Fibroblast of lung (primary cell): ENCODE measurements at regions not wholly inside any gene's neighbourhood (a gene's known extent, or its start where the extent isn't known, plus 50 kb on each side); places are given as distances from the start of the nearest gene placed in this dataset.

ENCODE experiments used
- DNase-seq, 2 donors: peaks; one replicate each; pipeline versions ENCODE4 v3.0.0 to v3.0.0-alpha.2; 2010; ENCODE audit warnings: low read depth in 2 of 2
- H2AFZ ChIP-seq: 2 replicates; pipeline ENCODE4 v1.5.1; 2012; ENCODE audit warnings: low read length, control low read depth, inconsistent platforms
- H3K27ac ChIP-seq: 2 replicates; pipeline ENCODE4 v1.5.1; 2011; ENCODE audit warnings: low read length, control low read depth; ENCODE audit not compliant: insufficient read depth
- H3K27me3 ChIP-seq: 2 replicates; pipeline ENCODE4 v1.5.1; 2011; ENCODE audit warnings: mild to moderate bottlenecking, low read length; ENCODE audit not compliant: control insufficient read depth, insufficient read depth
- H3K36me3 ChIP-seq: 2 replicates; pipeline ENCODE4 v1.5.1; 2011; ENCODE audit warnings: low read length; ENCODE audit not compliant: control insufficient read depth, insufficient read depth
- H3K4me1 ChIP-seq: 2 replicates; pipeline ENCODE4 v1.5.1; 2011; ENCODE audit warnings: low read length; ENCODE audit not compliant: control insufficient read depth, insufficient read depth; ENCODE audit errors: extremely low read depth
- H3K4me2 ChIP-seq: 2 replicates; pipeline ENCODE4 v1.5.1; 2011; ENCODE audit warnings: low read length, control low read depth; ENCODE audit not compliant: insufficient read depth; ENCODE audit errors: extremely low read depth
- H3K4me3 ChIP-seq, 4 experiments: fragments of 200-600 bp in 1 of 4; sonication (generic) in 1 of 4; replicated peaks in 1 of 4; 2 replicates each; pipeline ENCODE4 v1.5.1; 2011 to 2016; ENCODE audit warnings: low read length in 4 of 4, low read depth in 3 of 4, mild to moderate bottlenecking in 3 of 4, control low read depth in 2 of 4, inconsistent platforms in 1 of 4, mixed read lengths in 1 of 4; ENCODE audit not compliant: insufficient read depth in 1 of 4; ENCODE audit errors: control extremely low read depth in 1 of 4
- H3K79me2 ChIP-seq: 2 replicates; pipeline ENCODE4 v1.5.1; 2012; ENCODE audit warnings: mild to moderate bottlenecking, low read length, inconsistent platforms; ENCODE audit not compliant: control insufficient read depth, insufficient read depth
- H3K9ac ChIP-seq: 2 replicates; pipeline ENCODE4 v1.5.1; 2011; ENCODE audit warnings: mild to moderate bottlenecking, low read length, control low read depth; ENCODE audit not compliant: insufficient read depth
- H3K9me3 ChIP-seq: 2 replicates; pipeline ENCODE4 v1.5.1; 2012; ENCODE audit warnings: low read depth, low read length; ENCODE audit not compliant: control insufficient read depth, insufficient read depth
- H4K20me1 ChIP-seq: 2 replicates; pipeline ENCODE4 v1.5.1; 2011; ENCODE audit warnings: low read length; ENCODE audit not compliant: control insufficient read depth, insufficient read depth; ENCODE audit errors: extremely low read depth
- EZH2 ChIP-seq: IDR thresholded peaks from 2 replicates; pipeline ENCODE4 v1.5.1; 2012; ENCODE audit warnings: low read length, control low read depth, mild to moderate bottlenecking; ENCODE audit errors: missing control alignments
- TF ChIP-seq, protein P1 (sequence below), 2 donors: IDR thresholded peaks in 1 of 2; conservative IDR thresholded peaks in 1 of 2; 1 replicate in 1 of 2; 2 replicates in 1 of 2; pipeline ENCODE4 v1.5.1; 2011 to 2012; ENCODE audit warnings: low read length in 2 of 2, control low read depth in 1 of 2, inconsistent platforms in 1 of 2, low read depth in 1 of 2, mild to moderate bottlenecking in 1 of 2

- peaks cover 3% of the 10 kb centered on the region for H3K4me1 ChIP-seq
- no peak overlapping the region for H2AFZ ChIP-seq
- no peaks in the 10 kb centered on the region for H3K79me2 ChIP-seq
- H3K9me3 ChIP-seq: no peaks in the 10 kb centered on the region
- H4K20me1 ChIP-seq: no peaks in the 10 kb centered on the region
- H3K4me2 ChIP-seq: no peak overlapping the region
- TF ChIP-seq EZH2: no peak
- TF ChIP-seq, protein P1, sequence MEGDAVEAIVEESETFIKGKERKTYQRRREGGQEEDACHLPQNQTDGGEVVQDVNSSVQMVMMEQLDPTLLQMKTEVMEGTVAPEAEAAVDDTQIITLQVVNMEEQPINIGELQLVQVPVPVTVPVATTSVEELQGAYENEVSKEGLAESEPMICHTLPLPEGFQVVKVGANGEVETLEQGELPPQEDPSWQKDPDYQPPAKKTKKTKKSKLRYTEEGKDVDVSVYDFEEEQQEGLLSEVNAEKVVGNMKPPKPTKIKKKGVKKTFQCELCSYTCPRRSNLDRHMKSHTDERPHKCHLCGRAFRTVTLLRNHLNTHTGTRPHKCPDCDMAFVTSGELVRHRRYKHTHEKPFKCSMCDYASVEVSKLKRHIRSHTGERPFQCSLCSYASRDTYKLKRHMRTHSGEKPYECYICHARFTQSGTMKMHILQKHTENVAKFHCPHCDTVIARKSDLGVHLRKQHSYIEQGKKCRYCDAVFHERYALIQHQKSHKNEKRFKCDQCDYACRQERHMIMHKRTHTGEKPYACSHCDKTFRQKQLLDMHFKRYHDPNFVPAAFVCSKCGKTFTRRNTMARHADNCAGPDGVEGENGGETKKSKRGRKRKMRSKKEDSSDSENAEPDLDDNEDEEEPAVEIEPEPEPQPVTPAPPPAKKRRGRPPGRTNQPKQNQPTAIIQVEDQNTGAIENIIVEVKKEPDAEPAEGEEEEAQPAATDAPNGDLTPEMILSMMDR (conservative IDR thresholded peaks at IDR 0.05 in 1 of 2, IDR thresholded peaks at IDR 0.05 in 1 of 2; ENCODE audit: low read depth in 1 of 2, low read length in 2 of 2): no peak
- H3K27me3 ChIP-seq: no peaks in the 10 kb centered on the region
- no peak overlapping the region for H3K27ac ChIP-seq
- no peak overlapping the region for H3K9ac ChIP-seq
- H3K36me3 ChIP-seq: no peaks in the 10 kb centered on the region
- no peak overlapping the region for H3K4me3 ChIP-seq
- DNase-seq: no peak
Observed at GRCh38 chr13:109451726-109452125, 334.7 kb downstream of the IRS2 start.

DNA sequence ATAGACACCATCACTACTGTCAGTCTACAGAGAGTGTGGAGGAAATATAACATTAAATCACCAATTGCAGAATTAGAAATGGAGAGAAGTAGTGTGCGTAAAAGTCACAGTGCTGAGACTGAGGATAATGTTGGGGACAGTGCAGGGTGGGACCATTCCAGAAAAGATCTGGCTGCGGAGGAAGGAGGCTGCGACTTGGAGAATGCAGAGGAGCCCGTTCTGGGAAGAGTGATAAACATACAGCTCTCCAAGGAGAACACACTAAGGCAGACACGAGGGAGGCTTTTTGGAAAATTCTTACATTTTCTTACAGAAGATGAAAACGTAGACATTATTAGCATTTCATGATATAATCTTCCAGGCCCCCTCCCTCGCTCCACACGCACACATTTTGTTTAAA lies 337.8 kb downstream of the IRS2 start:
- H3K4me1 ChIP-seq: no peaks in the 10 kb centered on the region
- H3K27ac ChIP-seq: no peak overlapping the region
- H3K4me3 ChIP-seq: no peak overlapping the region
- H3K36me3 ChIP-seq: no peaks in the 10 kb centered on the region
- H3K27me3 ChIP-seq: no peaks in the 10 kb centered on the region
- no peak overlapping the region for H2AFZ ChIP-seq
- no peak for DNase-seq
- H3K79me2 ChIP-seq: no peaks in the 10 kb centered on the region
- no peak for TF ChIP-seq EZH2
- TF ChIP-seq, protein P1 (conservative IDR thresholded peaks at IDR 0.05 in 1 of 2, IDR thresholded peaks at IDR 0.05 in 1 of 2; ENCODE audit: low read depth in 1 of 2, low read length in 2 of 2): no peak
- no peak overlapping the region for H3K4me2 ChIP-seq
- H3K9ac ChIP-seq: no peak overlapping the region
- H4K20me1 ChIP-seq: no peaks in the 10 kb centered on the region
- no peaks in the 10 kb centered on the region for H3K9me3 ChIP-seq

DNA sequence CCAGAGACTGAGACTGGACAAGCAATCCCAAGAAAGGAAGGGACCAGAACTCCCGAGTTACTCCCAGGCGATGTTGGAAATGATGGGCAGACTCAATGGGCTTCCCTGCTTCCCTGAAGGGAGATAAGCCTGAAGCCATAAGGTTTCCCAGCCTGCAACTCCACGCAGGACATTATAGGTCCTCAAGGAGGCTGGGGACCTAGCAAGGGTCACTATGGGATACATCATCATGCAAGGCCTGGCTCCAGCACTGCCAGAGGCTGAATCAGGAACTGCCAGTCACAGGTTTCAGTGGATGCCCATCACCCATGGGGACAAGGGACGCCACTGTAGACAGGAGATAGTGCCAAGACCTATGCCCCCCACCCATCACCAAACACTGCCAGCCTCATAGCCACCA lies 338.7 kb downstream of the IRS2 start:
- H3K9ac ChIP-seq: no peak overlapping the region
- H4K20me1 ChIP-seq: no peaks in the 10 kb centered on the region
- TF ChIP-seq, protein P1 (conservative IDR thresholded peaks at IDR 0.05 in 1 of 2, IDR thresholded peaks at IDR 0.05 in 1 of 2; ENCODE audit: low read depth in 1 of 2, low read length in 2 of 2): no peak
- TF ChIP-seq EZH2: no peak
- H3K27ac ChIP-seq: no peak overlapping the region
- H3K27me3 ChIP-seq: no peaks in the 10 kb centered on the region
- no peaks in the 10 kb centered on the region for H3K4me1 ChIP-seq
- DNase-seq: no peak
- no peaks in the 10 kb centered on the region for H3K79me2 ChIP-seq
- H3K4me3 ChIP-seq: no peak overlapping the region
- H3K36me3 ChIP-seq: no peaks in the 10 kb centered on the region
- no peak overlapping the region for H3K4me2 ChIP-seq
- no peaks in the 10 kb centered on the region for H3K9me3 ChIP-seq
- H2AFZ ChIP-seq: no peak overlapping the region
